GM18873 (cell line): ENCODE measurements at regions not wholly inside any gene's neighbourhood (a gene's known extent, or its start where the extent isn't known, plus 50 kb on each side); places are given as distances from the start of the nearest gene placed in this dataset.
"Not testable (repeated sequence)": the region's sequence is repeated elsewhere in the genome, so short reads cannot be mapped to it uniquely, and the experiment has no call there.

Source experiments
- ATAC-seq: cut with Tn5 transposase; IDR thresholded peaks from one replicate; pipeline ENCODE4 v1.9.1; 2021; ENCODE audit warnings: mild to moderate bottlenecking, moderate library complexity, moderate number of reproducible peaks; ENCODE audit not compliant: unreplicated experiment, low FRiP score

GRCh38 chr12:73841963-73842362 is 695.7 kb upstream of the ATXN7L3B start:
- ATAC-seq: no peak

DNA sequence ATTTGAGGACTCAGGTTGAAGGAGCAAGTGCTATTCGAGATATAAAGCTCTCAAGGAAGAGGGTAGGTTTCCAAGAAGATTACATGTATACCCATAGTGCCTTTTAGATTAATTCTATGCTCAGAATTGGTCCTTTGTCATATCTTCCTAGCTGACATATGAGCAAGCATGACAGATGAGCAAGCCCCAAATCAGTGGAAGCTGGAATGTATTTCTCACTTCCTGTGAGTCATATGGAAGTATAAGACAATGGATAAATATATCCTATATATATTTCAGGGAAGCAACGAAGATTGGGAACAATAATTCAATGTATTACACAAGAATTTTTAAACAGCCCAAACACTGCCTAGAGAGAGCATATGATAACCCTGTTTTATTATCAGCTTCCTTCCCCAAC is 674.1 kb upstream of the ATXN7L3B start:
- no peak for ATAC-seq

- ATAC-seq: no peak
Observed at GRCh38 chr12:73867147-73867546, 670.5 kb upstream of the ATXN7L3B start.

DNA sequence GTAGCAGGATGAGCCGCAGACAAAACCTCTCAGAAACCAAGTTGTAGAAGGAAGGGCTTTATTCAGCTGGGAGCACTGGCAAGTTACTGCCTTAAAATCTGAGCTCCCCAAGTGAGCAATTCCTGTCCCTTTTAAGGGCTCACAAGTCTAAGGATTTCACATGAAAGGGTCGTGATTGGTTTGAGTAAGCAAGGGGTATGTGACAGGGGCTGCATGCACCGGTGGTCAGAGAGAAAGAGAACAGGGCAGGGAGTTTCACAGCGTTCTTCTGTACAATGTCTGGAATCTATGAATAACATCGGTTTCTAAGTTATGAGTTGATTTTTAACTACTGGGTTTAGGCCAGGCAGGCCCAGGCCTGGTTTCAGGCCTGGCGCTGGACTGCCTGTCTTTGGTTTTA is 660.3 kb upstream of the ATXN7L3B start:
- not testable (repeated sequence) for ATAC-seq

DNA sequence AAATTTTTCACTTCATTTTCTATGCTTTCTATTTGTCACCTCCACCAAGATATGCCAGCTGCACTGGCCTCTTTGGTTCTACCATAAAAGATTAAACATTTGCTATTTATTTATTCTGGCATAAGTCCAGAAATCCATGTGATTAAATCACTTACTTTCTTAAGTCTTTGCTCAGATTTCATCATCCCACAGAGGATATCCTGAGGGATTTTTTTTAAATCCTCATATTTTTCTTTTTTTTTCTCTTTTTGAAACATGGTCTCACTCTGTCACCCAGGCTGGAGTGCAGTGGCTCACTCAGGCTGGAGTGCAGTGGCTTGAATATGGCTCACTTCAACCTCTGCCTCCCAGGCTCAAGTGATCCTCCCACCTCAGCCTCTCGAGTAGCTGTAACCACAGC is 645.4 kb upstream of the ATXN7L3B start:
- no peak for ATAC-seq

- ATAC-seq: no peak
Observed at GRCh38 chr12:73898645-73899044, 639.0 kb upstream of the ATXN7L3B start.

- no peak for ATAC-seq
Observed at GRCh38 chr12:73902260-73902659, 635.4 kb upstream of the ATXN7L3B start.

- no peak for ATAC-seq
Observed at GRCh38 chr12:73906757-73907156, 630.9 kb upstream of the ATXN7L3B start.

- no peak for ATAC-seq
Observed at GRCh38 chr12:73935817-73936216, 601.8 kb upstream of the ATXN7L3B start.

DNA sequence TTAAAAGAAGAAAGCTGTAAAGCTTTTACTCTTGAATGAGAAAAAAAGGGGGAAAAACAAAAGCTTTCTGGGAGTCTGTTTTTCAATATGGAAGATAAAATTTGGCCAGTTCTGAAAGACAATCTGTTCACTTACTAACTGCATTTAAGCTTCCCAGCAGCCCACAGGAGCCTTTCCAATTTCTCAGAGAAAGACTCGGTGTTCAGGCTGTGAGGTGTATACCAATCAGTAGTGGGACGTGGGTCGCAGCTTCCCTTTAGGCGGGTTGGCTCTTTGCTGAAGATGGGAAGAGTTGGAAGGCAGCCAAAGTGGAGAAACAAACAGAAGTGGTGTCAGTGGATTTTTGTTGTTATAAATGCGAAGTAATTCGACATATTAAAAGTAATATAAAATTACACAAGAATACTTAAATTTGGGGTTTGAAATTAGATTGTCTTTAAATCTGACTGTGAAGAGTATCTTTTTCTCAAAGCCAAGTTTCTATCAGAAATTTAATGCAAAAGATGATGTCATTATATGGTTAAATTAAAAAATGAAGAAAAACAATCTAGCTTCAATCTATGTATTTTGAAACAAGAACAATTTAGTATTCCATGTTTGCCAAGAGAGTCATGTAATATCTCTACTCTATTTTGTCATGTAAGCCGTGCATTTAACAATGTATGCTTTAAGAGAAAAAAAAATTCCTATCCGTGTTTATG is 590.2 kb upstream of the ATXN7L3B start:
- no peak for ATAC-seq

GRCh38 chr12:73950507-73950906 is 587.1 kb upstream of the ATXN7L3B start:
- no peak for ATAC-seq

- ATAC-seq: no peak
Observed at GRCh38 chr12:73951956-73952703, 585.5 kb upstream of the ATXN7L3B start.

GRCh38 chr12:73964641-73965040 is 573.0 kb upstream of the ATXN7L3B start:
- ATAC-seq: no peak

- no peak for ATAC-seq
Observed at GRCh38 chr12:73973486-73973885, 564.1 kb upstream of the ATXN7L3B start.

GRCh38 chr12:73984552-73984951 is 553.1 kb upstream of the ATXN7L3B start:
- no peak for ATAC-seq

GRCh38 chr12:73991138-73991537 is 546.5 kb upstream of the ATXN7L3B start:
- no peak for ATAC-seq

GRCh38 chr12:73998894-73999293 is 538.7 kb upstream of the ATXN7L3B start:
- no peak for ATAC-seq

DNA sequence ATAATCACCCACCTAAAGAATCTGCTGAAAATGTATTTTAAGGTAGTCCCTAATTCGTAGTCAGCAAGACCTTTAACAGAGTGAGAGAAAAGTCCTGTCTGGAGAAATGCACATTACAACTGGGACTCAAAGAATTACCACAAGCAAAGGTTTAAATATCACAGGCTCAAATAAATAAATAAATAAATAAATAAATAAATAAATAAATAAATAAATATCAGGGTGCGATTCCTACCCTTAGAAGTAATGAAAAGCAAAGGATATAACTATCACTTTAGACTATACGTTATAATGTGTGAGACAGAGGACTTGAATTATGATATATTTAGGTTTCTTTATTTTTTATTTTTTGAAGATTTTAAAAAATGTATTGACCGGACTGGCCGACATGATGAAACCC is 522.5 kb upstream of the ATXN7L3B start:
- no peak for ATAC-seq

- ATAC-seq: not testable (repeated sequence)
Observed at GRCh38 chr12:74016324-74016723, 521.3 kb upstream of the ATXN7L3B start.

- ATAC-seq: no peak
Observed at GRCh38 chr12:74018849-74019248, 518.8 kb upstream of the ATXN7L3B start.

DNA sequence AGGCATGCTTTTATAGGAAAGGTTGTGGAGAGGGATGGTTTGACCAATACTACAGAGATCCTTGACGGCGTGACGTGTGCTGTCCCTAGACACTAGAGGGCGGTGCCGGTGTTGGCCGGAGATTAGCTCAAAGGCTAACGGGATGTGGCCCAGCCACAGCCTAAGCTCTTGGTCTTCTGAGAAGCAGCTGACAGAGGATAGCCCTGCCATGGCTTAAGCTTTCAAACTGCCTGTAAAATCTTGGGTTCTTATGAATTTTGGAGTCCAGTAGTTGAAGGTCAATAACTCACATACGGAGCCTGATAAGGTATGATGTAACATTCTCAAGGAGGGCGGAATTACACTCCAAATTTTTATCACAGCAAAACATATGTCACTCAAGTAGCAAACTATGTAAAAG is 515.7 kb upstream of the ATXN7L3B start:
- peak; percentile 94 for ATAC-seq

DNA sequence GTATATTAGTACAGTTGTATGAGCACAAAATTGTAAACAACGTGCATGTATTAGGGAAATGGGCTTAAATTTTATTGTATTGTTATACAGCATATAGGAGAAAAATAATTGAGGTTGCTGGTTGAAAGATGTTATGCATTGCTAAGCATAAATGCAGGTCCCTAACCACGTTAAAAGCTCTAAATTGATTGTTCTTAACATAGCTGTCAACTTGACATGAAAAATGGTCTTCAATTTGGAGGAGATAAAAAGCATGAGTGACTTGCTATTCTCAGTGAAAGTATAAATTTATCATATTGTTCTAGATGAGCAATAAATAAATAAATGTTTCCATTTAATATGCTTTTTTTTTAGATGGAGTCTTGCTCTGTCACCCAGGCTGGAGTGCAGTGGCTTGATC is 506.6 kb upstream of the ATXN7L3B start:
- no peak for ATAC-seq
